ENCODE measurements at regions not wholly inside any gene's neighbourhood (a gene's known extent, or its start where the extent isn't known, plus 50 kb on each side); places are given as distances from the start of the nearest gene placed in this dataset.

- Histone ChIP-seq H3K27me3 (no peaks in the 10 kb centered on the region), H3K4me3 (no peak overlapping the region), H3K4me1 (no peaks in the 10 kb centered on the region), H3K27ac (no peak overlapping the region), H3K36me3 (no peaks in the 10 kb centered on the region), H3K9me3 (no peaks in the 10 kb centered on the region)
- WGBS, 5 donors: 48 to 68% (median 58%) methylated on average over 1 of the region's 1 CpG
- intact Hi-C loops (cut with DNase I; ENCODE audit: low total_unique reads): no loop called here
- TF ChIP-seq EP300 (IDR thresholded peaks at IDR 0.05) (no peak), POLR2AphosphoS5 (IDR thresholded peaks at IDR 0.05) (no peak), POLR2A (IDR thresholded peaks at IDR 0.05) (no peak), CTCF (IDR thresholded peaks at IDR 0.05) (no peak)
- no peak for DNase-seq
These were observed 1321.3 kb downstream of the HACE1 start for GRCh38 chr6:103538381-103538780.

GRCh38 chr6:103534814-103535213 lies 1324.9 kb downstream of the HACE1 start:
- no peaks in the 10 kb centered on the region for H3K36me3 ChIP-seq
- intact Hi-C loops (cut with DNase I; ENCODE audit: low total_unique reads): no loop called here
- DNase-seq: no peak
- no peaks in the 10 kb centered on the region for H3K4me1 ChIP-seq
- no peak overlapping the region for H3K4me3 ChIP-seq
- H3K27ac ChIP-seq: no peak overlapping the region
- TF ChIP-seq CTCF (IDR thresholded peaks at IDR 0.05): no peak
- no peaks in the 10 kb centered on the region for H3K27me3 ChIP-seq
- 59 to 74% (median 72%) methylated on average over 2 of the region's 2 CpGs for WGBS, 5 donors
- no peaks in the 10 kb centered on the region for H3K9me3 ChIP-seq

GRCh38 chr6:103534095-103534494 lies 1325.6 kb downstream of the HACE1 start:
- TF ChIP-seq POLR2A (IDR thresholded peaks at IDR 0.05) (no peak), EP300 (IDR thresholded peaks at IDR 0.05) (no peak), CTCF (IDR thresholded peaks at IDR 0.05) (no peak), POLR2AphosphoS5 (IDR thresholded peaks at IDR 0.05) (no peak)
- intact Hi-C loops (cut with DNase I; ENCODE audit: low total_unique reads): no loop called here
- H3K27ac ChIP-seq: no peak overlapping the region
- no peaks in the 10 kb centered on the region for H3K27me3 ChIP-seq
- no peaks in the 10 kb centered on the region for H3K4me1 ChIP-seq
- no peak overlapping the region for H3K4me3 ChIP-seq
- H3K9me3 ChIP-seq: no peaks in the 10 kb centered on the region
- 41 to 67% (median 50%) methylated on average over 1 of the region's 1 CpG for WGBS, 5 donors
- DNase-seq: no peak
- H3K36me3 ChIP-seq: no peaks in the 10 kb centered on the region

GRCh38 chr6:103522045-103522444 lies 1337.7 kb downstream of the HACE1 start:
- H3K9me3 ChIP-seq: peaks cover 0 to 15% (median 10%) of the 10 kb centered on the region in 4 donors
- no peak for DNase-seq
- TF ChIP-seq POLR2A (IDR thresholded peaks at IDR 0.05) (no peak), CTCF (IDR thresholded peaks at IDR 0.05) (no peak), EP300 (IDR thresholded peaks at IDR 0.05) (no peak), POLR2AphosphoS5 (IDR thresholded peaks at IDR 0.05) (no peak)
- H3K4me1 ChIP-seq: no peaks in the 10 kb centered on the region
- intact Hi-C loops (cut with DNase I; ENCODE audit: low total_unique reads): no loop called here
- no peaks in the 10 kb centered on the region for H3K36me3 ChIP-seq
- H3K27ac ChIP-seq: no peak overlapping the region
- H3K27me3 ChIP-seq: no peaks in the 10 kb centered on the region
- H3K4me3 ChIP-seq: no peak overlapping the region
- 76 to 91% (median 85%) methylated on average over 3 to 8 of the region's 8 CpGs for WGBS, 5 donors
